WTC11 (cell line): ENCODE measurements at regions not wholly inside any gene's neighbourhood (a gene's known extent, or its start where the extent isn't known, plus 50 kb on each side); places are given as distances from the start of the nearest gene placed in this dataset.

ENCODE experiments used
- ATF2 ChIP-seq: sonication (generic); formaldehyde crosslinking; IDR thresholded peaks from 2 replicates; pipeline ENCODE4 v1.8.1; 2022; ENCODE audit warnings: low read depth, missing genetic modification reagents, borderline replicate concordance
- CREB1 ChIP-seq: sonication (generic); formaldehyde crosslinking; IDR thresholded peaks from 2 replicates; pipeline ENCODE4 v1.8.0; 2023; ENCODE audit warnings: mild to moderate bottlenecking, missing genetic modification reagents
- CTCF ChIP-seq: fragments of 200-600 bp; IDR thresholded peaks from 2 replicates; pipeline ENCODE4 v1.8.0; 2022; ENCODE audit warnings: antibody characterized with exemption
- FOXJ3 ChIP-seq: sonication (generic); formaldehyde crosslinking; IDR thresholded peaks from 2 replicates; pipeline ENCODE4 v1.9.0; 2021; ENCODE audit warnings: missing genetic modification reagents, mild to moderate bottlenecking, borderline replicate concordance
- MAX ChIP-seq: sonication (generic); formaldehyde crosslinking; IDR thresholded peaks from 2 replicates; pipeline ENCODE4 v1.8.0; 2022; ENCODE audit warnings: mild to moderate bottlenecking, missing genetic modification reagents
- PRDM15 ChIP-seq: sonication (generic); formaldehyde crosslinking; IDR thresholded peaks from 2 replicates; pipeline ENCODE4 v1.8.0; 2022; ENCODE audit warnings: missing genetic modification reagents
- RELA ChIP-seq: sonication (generic); formaldehyde crosslinking; IDR thresholded peaks from 2 replicates; pipeline ENCODE4 v1.8.1; 2022; ENCODE audit warnings: missing genetic modification reagents, mild to moderate bottlenecking, borderline replicate concordance
- TCF7 ChIP-seq: sonication (generic); formaldehyde crosslinking; IDR thresholded peaks from 2 replicates; pipeline ENCODE4 v1.8.0; 2022; ENCODE audit warnings: mild to moderate bottlenecking, low read depth, missing genetic modification reagents, moderate library complexity
- TEAD4 ChIP-seq: sonication (generic); formaldehyde crosslinking; IDR thresholded peaks from 2 replicates; pipeline ENCODE4 v1.8.0; 2022; ENCODE audit warnings: mild to moderate bottlenecking, missing genetic modification reagents
- USF1 ChIP-seq: sonication (generic); formaldehyde crosslinking; IDR thresholded peaks from 2 replicates; pipeline ENCODE4 v1.8.0; 2022; ENCODE audit warnings: mild to moderate bottlenecking, missing genetic modification reagents
- USF2 ChIP-seq: sonication (generic); formaldehyde crosslinking; IDR thresholded peaks from 2 replicates; pipeline ENCODE4 v1.8.1; 2023; ENCODE audit warnings: mild to moderate bottlenecking, missing genetic modification reagents, moderate library complexity
- ZNF121 ChIP-seq: sonication (generic); formaldehyde crosslinking; IDR thresholded peaks from 2 replicates; pipeline ENCODE4 v1.8.0; 2023; ENCODE audit warnings: missing genetic modification reagents
- ZNF425 ChIP-seq: fragments of 250-450 bp; sonication (Bioruptor Pico); conservative IDR thresholded peaks from 2 replicates; pipeline ENCODE4 v1.9.0; 2021; ENCODE audit warnings: mild to moderate bottlenecking

GRCh38 chr6:109282756-109283155 lies 99.5 kb downstream of the CD164 start:
- TF ChIP-seq CTCF = no peak
- TF ChIP-seq CREB1 = no peak
- TF ChIP-seq ZNF121 (CRISPR knock-in tag) = no peak
- TF ChIP-seq MAX (CRISPR knock-in tag) = no peak
- no peak for TF ChIP-seq TCF7 (CRISPR knock-in tag)
- no peak for TF ChIP-seq TEAD4
- no peak for TF ChIP-seq USF1 (CRISPR knock-in tag)
- no peak for TF ChIP-seq ZNF425 (CRISPR knock-in tag)
- TF ChIP-seq PRDM15 (CRISPR knock-in tag) = no peak
- no peak for TF ChIP-seq FOXJ3 (CRISPR knock-in tag)
- TF ChIP-seq ATF2 = no peak
- TF ChIP-seq USF2 = no peak
- no peak for TF ChIP-seq RELA (CRISPR knock-in tag)
